Fibroblast of the aortic adventitia (primary cell): ENCODE measurements at regions not wholly inside any gene's neighbourhood (a gene's known extent, or its start where the extent isn't known, plus 50 kb on each side); places are given as distances from the start of the nearest gene placed in this dataset.
A peak's percentile ranks its signal among the peaks of the same experiment; 100 is the strongest.
"Not testable (repeated sequence)": the region's sequence is repeated elsewhere in the genome, so short reads cannot be mapped to it uniquely, and the experiment has no call there.

Source experiments
- DNase-seq: peaks from one replicate; pipeline ENCODE4 v3.0.0-alpha.2; 2010; ENCODE audit warnings: low read depth
- H3K4me3 ChIP-seq: 2 replicates; pipeline ENCODE4 v1.5.1; 2011; ENCODE audit warnings: low read depth, mild to moderate bottlenecking, control low read depth, low read length, moderate library complexity
- TF ChIP-seq, protein P1 (sequence below): IDR thresholded peaks from 2 replicates; pipeline ENCODE4 v1.5.1; 2011; ENCODE audit warnings: mild to moderate bottlenecking, low read length, control low read depth, inconsistent platforms; ENCODE audit not compliant: insufficient read depth

DNA sequence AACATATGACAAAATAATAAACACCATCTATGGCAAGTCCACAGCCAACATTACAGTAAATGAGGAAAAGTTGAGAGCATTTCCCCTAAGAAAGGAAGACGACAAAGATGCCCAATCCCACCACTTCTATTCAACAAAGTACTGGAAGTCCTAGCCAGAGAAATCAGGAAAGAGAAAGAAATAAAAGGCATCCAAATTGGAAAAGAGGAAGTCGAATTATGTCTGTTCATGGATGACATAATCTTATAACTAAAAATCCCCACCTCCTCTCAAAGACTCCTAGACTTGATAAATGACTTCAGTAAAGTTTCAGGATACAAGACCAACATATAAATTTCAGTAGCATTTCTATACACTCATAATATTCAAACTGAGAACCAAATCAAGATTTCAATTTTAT lies 288.5 kb upstream of the POT1 start:
- DNase-seq = no peak
- H3K4me3 ChIP-seq = no peak overlapping the region
- TF ChIP-seq, protein P1, sequence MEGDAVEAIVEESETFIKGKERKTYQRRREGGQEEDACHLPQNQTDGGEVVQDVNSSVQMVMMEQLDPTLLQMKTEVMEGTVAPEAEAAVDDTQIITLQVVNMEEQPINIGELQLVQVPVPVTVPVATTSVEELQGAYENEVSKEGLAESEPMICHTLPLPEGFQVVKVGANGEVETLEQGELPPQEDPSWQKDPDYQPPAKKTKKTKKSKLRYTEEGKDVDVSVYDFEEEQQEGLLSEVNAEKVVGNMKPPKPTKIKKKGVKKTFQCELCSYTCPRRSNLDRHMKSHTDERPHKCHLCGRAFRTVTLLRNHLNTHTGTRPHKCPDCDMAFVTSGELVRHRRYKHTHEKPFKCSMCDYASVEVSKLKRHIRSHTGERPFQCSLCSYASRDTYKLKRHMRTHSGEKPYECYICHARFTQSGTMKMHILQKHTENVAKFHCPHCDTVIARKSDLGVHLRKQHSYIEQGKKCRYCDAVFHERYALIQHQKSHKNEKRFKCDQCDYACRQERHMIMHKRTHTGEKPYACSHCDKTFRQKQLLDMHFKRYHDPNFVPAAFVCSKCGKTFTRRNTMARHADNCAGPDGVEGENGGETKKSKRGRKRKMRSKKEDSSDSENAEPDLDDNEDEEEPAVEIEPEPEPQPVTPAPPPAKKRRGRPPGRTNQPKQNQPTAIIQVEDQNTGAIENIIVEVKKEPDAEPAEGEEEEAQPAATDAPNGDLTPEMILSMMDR = no peak

DNA sequence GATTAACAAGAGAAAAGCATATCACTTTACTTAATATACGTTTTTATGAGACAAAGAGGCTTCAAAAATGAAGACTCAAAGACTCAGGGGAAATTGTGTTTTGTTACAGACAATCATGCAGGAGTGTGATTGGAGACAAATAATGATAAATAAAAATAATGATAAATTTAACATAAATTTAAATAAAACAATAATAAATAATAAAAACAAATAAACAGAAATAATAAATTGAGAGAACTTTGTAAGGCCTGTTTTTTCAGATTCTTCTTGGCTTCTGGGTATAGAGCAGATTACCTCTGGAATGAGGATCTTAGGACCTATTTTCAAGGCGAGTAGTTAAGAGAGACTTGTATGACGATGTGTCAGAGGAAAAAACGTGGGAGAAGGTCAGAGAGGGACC lies 271.4 kb upstream of the POT1 start:
- H3K4me3 ChIP-seq = no peak overlapping the region
- TF ChIP-seq, protein P1 = no peak
- no peak for DNase-seq

DNA sequence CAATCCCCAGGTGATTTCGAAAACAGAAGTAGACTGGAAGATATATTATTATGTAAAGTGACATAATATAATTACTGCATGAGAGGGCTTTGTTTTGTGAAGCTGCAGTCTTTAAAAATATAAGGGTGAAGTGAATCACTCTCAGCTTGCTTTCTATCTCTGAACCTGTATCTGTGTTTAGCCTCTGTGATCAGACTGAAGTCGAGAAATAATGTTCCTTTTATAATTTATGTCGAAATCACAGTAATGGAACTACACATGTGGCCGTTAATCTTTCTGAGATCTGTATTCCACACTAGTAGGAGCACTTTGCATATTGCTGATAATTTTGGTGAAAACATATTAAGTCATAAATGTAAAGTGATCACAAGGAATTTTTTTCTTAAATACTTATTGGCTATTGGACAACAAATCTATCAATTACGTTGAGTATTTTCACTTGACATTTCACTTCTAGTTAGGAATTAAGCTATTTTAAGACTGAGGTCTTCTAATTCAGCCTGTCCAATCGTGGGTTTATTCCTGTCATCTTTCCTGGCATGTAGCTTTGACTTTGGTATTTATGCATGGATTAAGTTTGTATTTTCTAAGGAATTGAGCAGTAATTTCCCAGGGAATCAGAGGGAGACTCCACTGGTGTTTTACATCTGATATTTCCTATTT lies 268.2 kb upstream of the POT1 start:
- no peak overlapping the region for H3K4me3 ChIP-seq
- no peak for DNase-seq
- TF ChIP-seq, protein P1 = no peak

DNA sequence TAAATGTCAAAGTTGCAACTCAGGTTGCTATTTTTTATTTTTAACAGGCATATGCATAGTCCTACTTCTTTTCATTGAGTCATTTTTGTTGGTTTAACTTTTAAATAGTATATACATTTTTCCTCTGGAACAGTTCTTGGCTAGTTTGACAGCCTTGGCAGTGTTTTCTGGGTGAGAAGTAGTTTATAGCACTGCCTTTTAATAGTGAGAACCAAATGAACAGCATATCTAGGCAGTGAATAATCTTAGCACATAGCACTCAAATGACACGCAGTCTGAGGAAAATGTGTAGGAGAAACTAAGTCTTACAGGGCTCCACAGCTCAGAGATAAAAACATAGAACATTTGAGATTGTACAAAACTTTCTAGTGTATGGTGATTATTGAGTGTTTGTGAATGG lies 265.5 kb upstream of the POT1 start:
- TF ChIP-seq, protein P1 = no peak

DNA sequence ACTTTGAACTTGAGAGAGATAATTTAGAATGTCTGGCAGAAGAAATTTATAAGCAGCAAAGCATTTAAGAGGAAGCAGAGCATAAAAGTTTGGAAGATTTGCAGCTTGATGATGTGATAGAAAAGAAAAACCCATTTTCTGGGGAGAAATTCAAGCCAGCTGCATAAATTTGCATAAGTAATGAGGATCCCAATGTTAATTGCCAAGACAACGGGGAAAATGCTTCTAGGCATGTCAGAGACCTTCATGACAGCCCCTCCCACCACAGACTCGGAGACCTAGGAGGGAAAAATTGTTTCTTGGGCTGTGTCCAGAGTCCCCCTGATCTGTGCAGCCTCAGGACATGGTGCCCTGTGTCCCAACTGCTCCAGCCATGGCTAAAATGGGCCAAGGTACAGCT lies 263.6 kb upstream of the POT1 start:
- H3K4me3 ChIP-seq = no peak overlapping the region
- no peak for DNase-seq
- TF ChIP-seq, protein P1 = no peak

More for the DNA sequence above, 265.5 kb upstream of the POT1 start:
- no peak overlapping the region for H3K4me3 ChIP-seq
- peak; percentile 13 for DNase-seq

DNA sequence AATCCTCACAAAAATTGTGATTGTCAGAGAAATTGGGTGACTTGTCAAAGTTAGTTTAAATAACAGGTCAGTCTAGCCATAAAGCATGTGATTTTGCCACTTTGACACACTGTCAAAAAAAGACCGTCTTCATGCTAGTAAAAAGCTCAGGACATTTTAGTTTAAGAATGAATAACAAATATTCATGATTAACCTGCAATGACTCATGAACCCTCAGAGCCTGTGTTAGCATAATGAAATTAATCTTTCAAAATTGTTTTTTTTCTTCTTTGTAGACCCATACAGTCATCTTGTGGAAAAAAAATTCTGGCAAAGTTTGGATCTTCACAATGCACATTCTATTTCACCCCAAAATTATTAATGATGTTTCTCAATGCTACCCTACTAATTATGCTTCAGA lies 255.2 kb upstream of the POT1 start:
- TF ChIP-seq, protein P1 = no peak
- H3K4me3 ChIP-seq = no peak overlapping the region
- no peak for DNase-seq

DNA sequence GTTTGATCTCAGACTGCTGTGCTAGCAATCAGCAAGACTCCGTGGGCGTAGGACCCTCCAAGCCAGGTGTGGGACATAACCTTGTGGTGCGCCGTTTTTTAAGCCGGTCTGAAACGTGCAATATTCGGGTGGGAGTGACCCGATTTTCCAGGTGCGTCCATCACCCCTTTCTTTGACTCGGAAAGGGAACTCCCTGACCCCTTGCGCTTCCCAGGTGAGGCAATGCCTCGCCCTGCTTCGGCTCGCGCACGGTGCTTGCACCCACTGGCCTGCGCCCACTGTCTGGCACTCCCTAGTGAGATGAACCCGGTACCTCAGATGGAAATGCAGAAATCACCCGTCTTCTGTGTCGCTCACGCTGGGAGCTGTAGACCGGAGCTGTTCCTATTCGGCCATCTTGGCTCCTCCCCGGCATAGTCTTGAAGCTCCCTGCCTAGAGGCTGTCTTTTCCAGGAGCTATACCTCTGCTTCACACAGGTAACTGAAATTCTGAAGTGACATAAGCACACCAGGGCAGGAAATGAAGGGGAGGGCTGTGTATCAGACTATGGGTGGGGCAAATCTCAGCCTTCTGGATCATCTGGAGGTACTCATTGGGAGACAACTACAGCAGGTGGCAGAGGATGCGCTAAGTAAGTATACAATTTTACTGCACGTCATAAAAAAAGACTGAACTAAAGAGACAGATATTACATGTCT lies 252.1 kb upstream of the POT1 start:
- H3K4me3 ChIP-seq, DNase-seq: not testable (repeated sequence)
